ENCODE measurements at regions not wholly inside any gene's neighbourhood (a gene's known extent, or its start where the extent isn't known, plus 50 kb on each side); places are given as distances from the start of the nearest gene placed in this dataset.
"Not testable (repeated sequence)": the region's sequence is repeated elsewhere in the genome, so short reads cannot be mapped to it uniquely, and the experiment has no call there.

DNA sequence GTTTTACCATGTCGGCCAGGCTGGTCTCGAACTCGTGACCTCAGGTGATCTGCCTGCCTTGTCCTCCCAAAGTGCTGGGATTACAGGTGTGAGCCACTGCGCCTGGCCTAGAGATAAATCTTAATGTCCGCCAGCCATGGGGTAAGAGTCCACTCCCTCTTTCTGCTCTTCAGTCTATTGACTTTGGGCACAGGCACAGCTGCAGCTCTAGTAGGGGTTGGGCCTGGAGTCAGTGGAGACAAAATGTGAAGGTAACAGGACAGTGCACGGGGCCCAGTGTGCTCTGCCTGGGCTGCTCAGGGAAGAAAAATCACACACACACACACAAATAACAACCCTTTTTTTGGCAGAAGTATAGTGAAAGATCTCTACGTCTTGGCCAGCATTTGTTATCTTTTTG, 209.5 kb downstream of the NPIPA7 start:
- H3K27ac Mint-ChIP-seq, result not testable (repeated sequence)

GRCh38 chr16:16590654-16591318, 211.8 kb downstream of the NPIPA7 start:
- not testable (repeated sequence) for H3K27ac Mint-ChIP-seq, H3K4me3 Mint-ChIP-seq, H3K27me3 Mint-ChIP-seq, H3K36me3 Mint-ChIP-seq, H3K4me1 Mint-ChIP-seq, H3K9me3 Mint-ChIP-seq

More for the DNA sequence above, 209.5 kb downstream of the NPIPA7 start:
- H3K4me1 Mint-ChIP-seq, H3K27me3 Mint-ChIP-seq, H3K4me3 Mint-ChIP-seq, H3K9me3 Mint-ChIP-seq, H3K36me3 Mint-ChIP-seq: not testable (repeated sequence)

DNA sequence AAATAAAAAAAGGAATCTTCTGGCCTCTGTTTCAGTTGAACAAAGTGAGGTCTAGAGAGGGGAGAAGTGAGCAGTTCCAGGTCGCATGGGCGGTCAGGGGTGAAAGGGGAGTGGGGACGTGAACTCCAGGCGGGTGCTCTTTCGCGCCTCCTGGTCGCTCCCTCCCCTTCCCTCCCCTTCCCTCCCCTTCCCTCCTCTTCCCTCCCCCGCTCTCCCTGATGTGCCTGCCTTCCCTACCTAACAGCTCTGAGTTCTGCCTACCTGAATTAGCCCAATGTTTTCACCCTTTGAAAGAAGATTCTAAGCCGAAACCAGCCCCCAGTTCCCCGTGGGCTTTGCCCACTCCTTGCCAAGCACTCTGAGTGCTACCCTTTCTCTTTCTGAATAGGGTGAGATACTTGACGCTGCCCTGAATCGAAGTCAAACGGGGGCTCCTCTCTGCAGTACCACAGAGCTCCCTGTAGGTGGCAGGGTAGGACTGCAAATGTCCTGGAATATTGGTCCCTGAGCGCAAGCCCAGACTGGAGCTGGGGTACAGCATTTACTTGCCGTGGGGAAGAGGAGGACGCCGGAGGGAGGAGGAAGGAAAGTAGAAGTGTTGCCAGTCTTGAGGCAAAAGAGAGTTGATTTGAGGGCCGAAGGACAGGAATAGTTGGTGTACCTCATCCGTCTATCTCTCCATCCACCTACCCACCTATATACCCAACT, 214.4 kb downstream of the NPIPA7 start:
- not testable (repeated sequence) for H3K4me1 Mint-ChIP-seq, H3K9me3 Mint-ChIP-seq, H3K27me3 Mint-ChIP-seq, H3K36me3 Mint-ChIP-seq, H3K27ac Mint-ChIP-seq
- H3K4me3 Mint-ChIP-seq, result peak overlapping the region in 1 of 4 donors; percentile 66

DNA sequence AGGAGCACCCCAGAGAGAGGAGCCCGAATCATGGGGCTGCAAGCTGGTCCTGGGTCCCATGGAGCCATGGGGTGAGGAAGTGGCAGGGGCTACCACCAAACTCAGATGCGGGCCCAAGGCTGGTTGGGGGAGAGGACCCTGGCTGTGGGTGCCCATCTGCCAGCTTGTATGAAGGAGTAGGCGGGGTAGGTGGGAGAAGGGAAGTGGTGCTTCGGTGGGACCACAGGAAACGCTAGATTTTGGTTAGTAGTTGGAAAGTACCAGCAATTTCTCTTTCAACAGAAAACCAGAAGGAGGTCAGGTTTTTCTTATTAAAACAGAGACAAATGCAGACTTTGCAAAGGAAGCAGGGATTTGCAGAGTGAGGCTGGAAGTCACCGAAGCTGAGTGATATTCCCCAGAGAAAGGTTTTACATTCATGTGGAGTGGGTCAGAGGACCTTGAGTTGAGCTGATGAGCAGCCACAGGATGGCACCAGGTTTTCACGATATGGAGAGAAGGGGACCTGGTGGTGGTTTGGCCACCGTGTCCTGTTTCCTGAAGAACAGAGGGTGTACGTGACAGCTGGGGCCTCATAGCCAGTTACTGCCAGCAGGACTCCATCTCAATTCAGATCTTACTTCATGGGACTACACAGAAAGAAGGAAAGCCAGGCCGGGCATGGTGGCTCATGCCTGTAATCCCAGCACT, 216.2 kb downstream of the NPIPA7 start:
- not testable (repeated sequence) for H3K9me3 Mint-ChIP-seq, H3K36me3 Mint-ChIP-seq, H3K27ac Mint-ChIP-seq, H3K4me1 Mint-ChIP-seq, H3K27me3 Mint-ChIP-seq, H3K4me3 Mint-ChIP-seq

GRCh38 chr16:16601239-16601638, 222.3 kb downstream of the NPIPA7 start:
- not testable (repeated sequence) for H3K4me3 Mint-ChIP-seq, H3K4me1 Mint-ChIP-seq, H3K27ac Mint-ChIP-seq, H3K36me3 Mint-ChIP-seq, H3K27me3 Mint-ChIP-seq, H3K9me3 Mint-ChIP-seq

- H3K27ac Mint-ChIP-seq, H3K4me1 Mint-ChIP-seq, H3K27me3 Mint-ChIP-seq, H3K36me3 Mint-ChIP-seq, H3K9me3 Mint-ChIP-seq, H3K4me3 Mint-ChIP-seq: not testable (repeated sequence)
Observed at GRCh38 chr16:16607401-16608082, 228.6 kb downstream of the NPIPA7 start.

GRCh38 chr16:16609627-16610026, 230.7 kb downstream of the NPIPA7 start:
- H3K36me3 Mint-ChIP-seq, H3K9me3 Mint-ChIP-seq, H3K4me3 Mint-ChIP-seq, H3K27ac Mint-ChIP-seq, H3K27me3 Mint-ChIP-seq, H3K4me1 Mint-ChIP-seq: not testable (repeated sequence)

GRCh38 chr16:16610389-16610967, 231.5 kb downstream of the NPIPA7 start:
- H3K36me3 Mint-ChIP-seq, H3K27me3 Mint-ChIP-seq, H3K4me1 Mint-ChIP-seq, H3K27ac Mint-ChIP-seq, H3K4me3 Mint-ChIP-seq, H3K9me3 Mint-ChIP-seq: not testable (repeated sequence)

DNA sequence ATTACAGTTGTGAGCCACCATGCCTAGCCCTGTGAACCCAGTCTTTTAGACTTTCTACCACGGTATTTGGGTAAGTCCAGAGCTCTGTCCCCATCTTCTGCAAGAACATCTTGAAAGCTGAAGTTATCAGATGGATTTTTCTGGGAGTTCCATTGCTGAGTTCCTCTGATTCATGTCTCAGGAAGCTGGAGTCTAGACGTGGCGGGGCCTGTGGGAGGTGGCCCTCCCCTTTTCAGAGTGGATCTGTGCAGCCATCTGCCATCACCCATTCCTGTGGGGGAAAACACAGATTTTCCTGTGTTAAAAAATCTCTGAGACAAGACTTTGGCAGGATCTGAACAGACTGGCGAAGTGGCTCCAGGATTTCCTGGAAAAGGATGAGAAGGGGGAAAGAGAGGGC, 234.3 kb downstream of the NPIPA7 start:
- not testable (repeated sequence) for H3K9me3 Mint-ChIP-seq, H3K36me3 Mint-ChIP-seq, H3K27ac Mint-ChIP-seq, H3K4me3 Mint-ChIP-seq, H3K27me3 Mint-ChIP-seq, H3K4me1 Mint-ChIP-seq

DNA sequence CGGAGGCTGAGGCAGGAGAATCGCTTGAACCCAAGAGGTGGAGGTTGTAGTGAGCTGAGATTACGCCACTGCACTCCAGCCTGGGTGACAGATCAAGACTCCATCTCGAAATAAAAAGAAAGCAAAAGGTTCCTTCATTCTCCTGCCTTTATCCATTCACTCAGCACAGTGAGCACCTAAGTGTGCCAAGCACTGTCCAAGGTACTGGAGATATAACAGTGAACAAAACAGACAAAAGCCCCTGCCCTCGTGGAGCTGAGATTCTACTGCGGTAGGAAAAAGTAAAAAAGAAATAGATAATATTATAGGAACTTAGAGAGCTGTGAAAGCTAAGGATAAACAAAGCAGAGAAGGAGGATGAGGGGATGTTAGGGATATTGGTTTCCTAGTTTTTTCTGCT, 235.5 kb downstream of the NPIPA7 start:
- not testable (repeated sequence) for H3K27me3 Mint-ChIP-seq, H3K4me3 Mint-ChIP-seq, H3K4me1 Mint-ChIP-seq, H3K27ac Mint-ChIP-seq, H3K9me3 Mint-ChIP-seq, H3K36me3 Mint-ChIP-seq

- not testable (repeated sequence) for H3K36me3 Mint-ChIP-seq, H3K4me1 Mint-ChIP-seq, H3K27me3 Mint-ChIP-seq, H3K9me3 Mint-ChIP-seq, H3K27ac Mint-ChIP-seq, H3K4me3 Mint-ChIP-seq
Observed at GRCh38 chr16:16618963-16619465, 240.1 kb downstream of the NPIPA7 start.

DNA sequence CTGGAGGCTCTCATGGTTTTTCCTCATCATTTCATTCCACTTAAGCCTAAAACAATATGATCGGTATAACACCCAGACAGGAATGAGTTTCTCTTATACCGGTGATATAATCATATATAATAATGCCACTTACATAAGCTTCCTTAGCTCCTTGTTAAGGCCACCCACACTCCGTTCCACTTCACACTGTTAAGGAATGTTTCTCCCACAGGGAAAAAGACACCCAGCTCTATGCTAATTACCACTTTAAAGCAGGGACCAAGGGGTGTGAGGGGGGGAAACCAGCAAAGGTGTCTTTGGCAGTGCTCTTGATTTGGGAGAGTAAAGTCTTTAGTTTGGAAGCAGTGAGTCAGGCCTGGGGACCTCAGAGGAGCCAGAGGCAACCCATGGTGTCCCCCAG, 245.4 kb downstream of the NPIPA7 start:
- not testable (repeated sequence) for H3K27me3 Mint-ChIP-seq, H3K9me3 Mint-ChIP-seq, H3K36me3 Mint-ChIP-seq, H3K4me1 Mint-ChIP-seq, H3K4me3 Mint-ChIP-seq, H3K27ac Mint-ChIP-seq

DNA sequence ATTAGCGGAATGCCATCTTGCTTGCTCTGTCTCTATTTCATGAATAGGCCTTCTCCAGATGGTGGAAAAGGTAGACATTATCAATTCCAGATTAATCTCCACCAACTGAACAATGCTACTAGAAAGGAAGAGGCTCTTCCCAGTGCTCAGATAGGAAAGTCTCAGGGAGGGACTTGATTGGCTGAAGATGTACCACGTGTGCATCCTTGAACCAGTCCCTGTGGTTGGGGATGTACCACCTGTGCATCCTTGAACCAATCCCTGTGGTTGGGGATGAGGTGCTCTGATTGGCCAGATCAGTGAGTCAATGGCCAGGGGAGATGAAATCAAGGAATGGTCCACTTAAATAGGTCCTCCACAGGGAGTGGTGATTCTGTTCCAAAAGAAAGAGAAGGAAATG, 246.2 kb downstream of the NPIPA7 start:
- not testable (repeated sequence) for H3K36me3 Mint-ChIP-seq, H3K27ac Mint-ChIP-seq, H3K4me1 Mint-ChIP-seq, H3K27me3 Mint-ChIP-seq, H3K4me3 Mint-ChIP-seq, H3K9me3 Mint-ChIP-seq

DNA sequence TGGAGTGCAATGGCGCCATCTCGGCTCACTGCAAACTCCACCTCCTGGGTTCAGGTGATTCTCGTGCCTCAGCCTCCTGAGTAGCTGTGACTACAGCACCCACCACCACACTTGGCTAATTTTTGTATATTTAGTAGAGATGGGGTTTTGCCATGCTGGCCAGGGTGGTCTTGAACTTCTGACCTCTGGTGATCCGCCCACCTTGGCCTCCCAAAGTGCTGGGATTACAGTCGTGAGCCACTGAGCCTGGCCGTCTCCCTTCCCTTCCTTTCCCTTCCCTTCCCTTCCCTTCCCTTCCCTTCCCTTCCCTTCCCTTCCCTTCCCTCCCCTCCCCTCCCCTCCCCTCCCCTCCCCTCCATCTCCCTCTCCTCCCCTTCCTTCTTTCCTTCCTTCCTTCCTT, 248.9 kb downstream of the NPIPA7 start:
- H3K27ac Mint-ChIP-seq, H3K4me1 Mint-ChIP-seq, H3K4me3 Mint-ChIP-seq, H3K27me3 Mint-ChIP-seq, H3K36me3 Mint-ChIP-seq, H3K9me3 Mint-ChIP-seq: not testable (repeated sequence)

- not testable (repeated sequence) for H3K36me3 Mint-ChIP-seq, H3K9me3 Mint-ChIP-seq, H3K27ac Mint-ChIP-seq, H3K4me3 Mint-ChIP-seq, H3K4me1 Mint-ChIP-seq, H3K27me3 Mint-ChIP-seq
Observed at GRCh38 chr16:16638231-16638630, 259.3 kb downstream of the NPIPA7 start.
